ENCODE measurements at regions not wholly inside any gene's neighbourhood (a gene's known extent, or its start where the extent isn't known, plus 50 kb on each side); places are given as distances from the start of the nearest gene placed in this dataset.
A peak's percentile ranks its signal among the peaks of the same experiment; 100 is the strongest.
"Not testable (repeated sequence)": the region's sequence is repeated elsewhere in the genome, so short reads cannot be mapped to it uniquely, and the experiment has no call there.

DNA sequence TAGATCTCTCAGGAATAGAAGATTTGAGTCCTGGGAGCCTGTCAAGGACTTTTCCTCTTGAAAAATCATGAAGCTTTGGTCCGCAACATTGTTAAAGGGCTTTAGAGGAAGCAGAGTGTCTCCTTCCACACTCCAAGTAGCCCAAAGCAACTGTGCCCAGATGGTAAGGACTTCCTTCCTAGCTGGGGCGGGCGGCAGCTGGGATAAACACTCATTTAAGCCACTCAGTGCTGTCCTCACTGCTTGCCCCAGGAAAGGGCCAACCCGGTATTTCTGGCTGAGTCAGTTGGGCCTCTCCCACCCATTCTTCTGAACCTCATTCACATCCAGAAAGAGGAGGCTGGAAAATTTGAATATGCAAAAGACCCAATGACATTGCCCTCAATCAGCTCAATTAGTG, 144.3 kb downstream of the CHIC2 start:
- no peak for DNase-seq

DNA sequence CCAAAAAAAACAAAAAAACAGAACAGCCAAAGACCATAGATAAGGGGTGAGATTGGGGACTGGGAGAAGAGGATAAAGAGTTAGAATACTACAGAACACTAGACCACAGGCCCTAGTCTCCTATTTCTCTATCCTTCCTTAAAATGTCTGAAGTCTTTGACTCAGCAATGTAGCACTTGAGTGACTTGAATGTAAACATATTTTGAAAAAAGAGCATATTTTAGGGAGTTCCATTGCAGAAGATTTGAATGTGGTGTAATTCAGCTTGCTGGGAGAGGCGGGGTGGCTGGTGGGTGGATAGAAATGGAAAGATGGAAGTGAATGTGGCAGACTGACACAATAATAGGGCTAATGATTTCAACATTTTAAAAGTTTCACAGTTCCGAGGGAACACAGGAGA, 144.9 kb downstream of the CHIC2 start:
- DNase-seq, result peak; percentile 14

DNA sequence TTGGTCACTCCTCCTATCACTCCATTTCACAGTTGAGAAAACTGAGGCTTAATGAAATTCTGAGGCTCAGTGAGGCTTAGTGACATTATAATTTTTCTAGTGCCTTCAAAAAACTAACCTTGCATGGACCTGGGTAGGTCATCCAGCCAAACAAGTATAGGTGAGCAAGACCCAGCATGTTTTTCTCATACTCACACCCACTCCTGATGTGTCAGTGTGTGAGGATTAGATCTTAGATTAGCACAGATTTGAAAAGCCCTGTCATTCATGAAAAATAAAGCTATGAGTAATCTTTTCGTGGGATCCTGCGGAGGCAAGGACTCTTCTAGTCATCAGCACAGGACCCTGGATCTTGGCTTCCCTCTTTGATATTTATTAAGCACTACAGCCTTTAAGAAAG, 146.7 kb downstream of the CHIC2 start:
- no peak for DNase-seq

DNA sequence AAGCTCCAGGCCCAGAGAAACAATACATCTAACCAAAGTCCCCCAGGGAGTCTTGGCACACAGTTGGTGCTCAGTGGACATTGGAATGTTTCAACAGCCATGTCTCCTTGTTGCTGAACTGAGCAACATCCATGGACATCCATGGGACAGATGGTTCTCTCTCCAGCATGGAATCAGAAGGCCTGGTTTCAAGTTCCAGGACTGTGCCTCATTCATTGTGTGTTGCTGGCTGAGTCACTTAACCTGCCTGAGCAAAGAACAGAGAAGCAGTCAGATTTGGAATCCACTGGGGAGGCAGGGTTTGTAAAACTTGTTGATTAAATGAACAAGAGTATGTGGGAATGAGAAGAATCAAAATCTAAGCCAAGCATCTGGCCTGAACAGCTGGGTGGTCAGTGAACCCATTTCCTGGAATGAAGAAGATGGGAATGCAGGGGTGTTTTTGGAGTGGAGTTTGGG, 147.9 kb downstream of the CHIC2 start:
- DNase-seq, result no peak

GRCh38 chr4:53914313-53915016, 149.9 kb downstream of the CHIC2 start:
- DNase-seq, result peak; percentile 54

GRCh38 chr4:53913771-53914170, 150.6 kb downstream of the CHIC2 start:
- DNase-seq, result no peak

GRCh38 chr4:53912766-53913497, 151.5 kb downstream of the CHIC2 start:
- DNase-seq, result no peak

GRCh38 chr4:53908661-53909078, 155.7 kb downstream of the CHIC2 start:
- no peak for DNase-seq

GRCh38 chr4:53907772-53908171, 156.6 kb downstream of the CHIC2 start:
- no peak for DNase-seq

GRCh38 chr4:53906606-53907190, 157.7 kb downstream of the CHIC2 start:
- DNase-seq, result no peak

DNA sequence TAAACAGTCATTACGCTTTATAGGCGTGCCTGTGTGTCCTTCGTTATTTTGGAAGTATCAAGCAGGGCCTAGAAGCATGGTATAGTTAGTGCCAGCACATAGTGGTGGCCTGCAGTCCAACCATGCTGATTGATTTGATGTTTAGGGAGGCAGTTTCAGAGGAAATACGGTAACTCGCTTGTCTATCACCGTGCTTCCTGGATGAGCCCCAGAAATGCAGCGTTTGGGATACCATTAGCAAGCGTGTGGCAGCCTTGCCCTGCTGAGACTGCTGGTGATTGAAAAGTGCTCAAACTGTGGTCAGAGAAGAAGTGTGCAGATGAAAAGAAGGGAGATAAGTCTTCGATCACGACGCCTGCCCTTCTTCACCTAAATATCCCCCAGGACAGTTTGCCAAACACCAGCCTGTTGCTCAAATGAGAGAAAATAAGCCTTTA, 158.4 kb downstream of the CHIC2 start:
- no peak for DNase-seq

GRCh38 chr4:53905276-53905940, 159.0 kb downstream of the CHIC2 start:
- no peak for DNase-seq

DNA sequence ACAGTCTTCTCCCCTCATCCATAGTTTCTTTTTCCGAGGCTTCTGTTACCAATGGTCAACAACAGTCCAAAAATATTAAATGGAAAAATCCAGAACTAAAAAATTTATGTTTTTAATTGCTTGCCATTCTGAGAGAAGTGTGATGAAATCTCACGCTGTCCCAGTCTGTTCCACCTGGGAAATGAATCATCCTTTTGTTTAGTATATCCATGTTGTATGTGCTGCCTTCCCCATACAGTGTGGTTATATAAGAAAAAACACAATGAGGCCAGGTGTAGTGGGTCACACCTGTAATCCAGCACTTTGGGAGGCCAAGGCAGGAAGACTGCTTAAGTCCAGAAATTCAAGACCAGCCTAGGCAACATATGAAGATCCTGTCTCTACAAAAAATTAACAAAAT, 161.6 kb downstream of the CHIC2 start:
- DNase-seq, result no peak

DNA sequence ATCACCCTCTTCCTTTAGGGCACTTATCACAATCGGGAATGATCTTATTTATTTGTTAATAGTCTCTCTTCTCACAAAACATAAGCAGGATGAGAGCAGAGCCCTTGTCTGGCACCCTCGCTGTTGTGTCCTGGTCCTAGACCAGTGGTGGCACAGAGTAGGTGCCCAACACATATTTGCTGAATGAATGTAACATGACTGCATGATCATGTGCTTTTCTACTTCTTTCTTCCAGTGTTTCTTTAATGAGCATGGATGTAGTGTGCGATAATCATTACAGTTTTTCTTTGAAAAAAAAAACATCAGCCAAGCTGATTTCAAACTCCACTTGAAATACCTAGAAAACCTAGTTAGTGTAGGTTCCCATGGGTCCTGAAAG, 164.1 kb downstream of the CHIC2 start:
- no peak for DNase-seq

DNA sequence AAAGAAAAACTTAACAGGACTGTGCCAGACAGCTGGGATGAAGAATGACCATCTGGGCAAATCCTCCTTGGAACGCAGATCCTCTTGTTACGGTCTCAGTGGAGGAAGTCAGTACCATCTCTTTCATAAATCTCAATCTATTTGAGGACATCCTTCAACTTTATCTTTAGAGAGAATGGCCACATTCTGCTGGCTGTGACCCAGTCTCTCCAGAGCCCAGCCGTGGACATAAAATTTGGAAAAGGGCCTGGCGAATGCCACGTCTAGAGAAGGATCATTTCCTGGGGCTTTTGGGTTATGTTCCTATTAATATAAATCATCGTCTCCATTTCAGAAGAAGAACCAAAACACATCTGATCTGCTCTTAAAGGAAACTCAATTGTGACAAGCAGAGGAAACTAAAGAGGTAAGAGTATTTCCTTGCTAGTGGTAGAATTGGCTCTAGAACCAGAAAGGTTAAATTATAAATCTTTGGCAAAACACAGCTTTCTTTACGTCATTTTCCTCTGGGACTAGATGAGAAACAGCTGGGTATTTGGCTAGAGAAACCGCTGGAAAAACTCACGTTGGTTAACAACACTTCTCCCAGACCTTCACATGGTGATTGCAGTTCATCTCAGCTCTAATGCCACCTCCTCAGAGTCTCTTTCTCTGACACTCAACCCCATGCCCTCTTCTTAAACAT, 164.7 kb downstream of the CHIC2 start:
- DNase-seq, result no peak

DNA sequence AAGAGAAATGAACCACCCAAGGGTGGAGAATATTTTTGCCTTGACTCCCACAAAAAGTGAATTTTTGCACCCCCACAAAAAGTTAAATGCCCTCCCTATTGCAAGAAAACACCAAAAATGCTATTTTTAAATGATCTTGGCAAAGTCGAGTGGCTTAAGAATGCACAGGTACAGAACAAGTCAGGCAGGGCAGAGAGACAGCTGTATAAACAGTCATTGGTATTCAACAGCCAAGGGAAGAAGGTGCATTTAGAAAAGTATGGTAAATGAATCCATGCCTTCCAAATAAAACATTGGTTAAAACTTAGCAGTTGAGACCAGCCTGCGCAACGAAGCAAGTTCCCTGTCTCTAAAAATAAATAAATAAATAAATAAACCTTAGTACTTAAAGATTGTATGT, 169.3 kb downstream of the CHIC2 start:
- DNase-seq, result no peak

- DNase-seq, result no peak
These were observed 173.9 kb downstream of the CHIC2 start for GRCh38 chr4:53890461-53890860.

- no peak for DNase-seq
These were observed 174.9 kb downstream of the CHIC2 start for GRCh38 chr4:53889326-53890055.

GRCh38 chr4:53886090-53886489, 178.3 kb downstream of the CHIC2 start:
- no peak for DNase-seq

DNA sequence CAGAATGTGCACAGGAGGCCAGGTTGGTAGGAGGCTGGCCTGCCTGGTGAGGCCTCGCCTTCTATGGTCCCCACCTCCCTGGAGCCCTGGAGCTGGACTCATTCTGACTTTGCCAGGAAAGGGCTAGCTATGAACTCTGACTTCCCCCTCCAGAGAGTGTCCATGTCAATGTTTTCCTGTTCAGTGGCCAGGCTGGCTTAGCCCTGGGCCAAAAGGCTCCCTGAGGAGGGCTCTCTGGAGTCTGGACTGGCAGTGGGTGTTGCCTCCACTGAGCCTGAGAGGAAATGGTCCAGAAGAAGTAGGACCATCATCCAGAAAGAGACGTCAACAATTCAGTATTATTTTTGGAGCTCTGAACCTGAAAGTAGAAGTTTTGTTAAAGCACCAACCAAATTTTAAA, 178.7 kb downstream of the CHIC2 start:
- no peak for DNase-seq

DNA sequence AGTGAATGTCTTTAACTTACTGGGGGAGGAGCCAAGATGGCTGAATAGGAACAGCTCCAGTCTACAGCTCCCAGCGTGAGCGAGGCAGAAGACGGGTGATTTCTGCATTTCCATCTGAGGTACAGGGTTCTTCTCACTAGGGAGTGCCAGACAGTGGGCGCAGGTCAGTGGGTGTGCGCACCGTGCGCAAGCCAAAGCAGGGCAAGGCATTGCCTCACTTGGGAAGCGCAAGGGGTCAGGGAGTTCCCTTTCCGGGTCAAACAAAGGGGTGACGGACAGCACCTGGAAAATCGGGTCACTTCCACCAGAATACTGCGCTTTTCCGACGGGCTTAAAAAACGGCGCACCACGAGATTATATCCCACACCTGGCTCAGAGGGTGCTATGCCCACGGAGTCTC, 187.3 kb downstream of the CHIC2 start:
- not testable (repeated sequence) for DNase-seq

DNA sequence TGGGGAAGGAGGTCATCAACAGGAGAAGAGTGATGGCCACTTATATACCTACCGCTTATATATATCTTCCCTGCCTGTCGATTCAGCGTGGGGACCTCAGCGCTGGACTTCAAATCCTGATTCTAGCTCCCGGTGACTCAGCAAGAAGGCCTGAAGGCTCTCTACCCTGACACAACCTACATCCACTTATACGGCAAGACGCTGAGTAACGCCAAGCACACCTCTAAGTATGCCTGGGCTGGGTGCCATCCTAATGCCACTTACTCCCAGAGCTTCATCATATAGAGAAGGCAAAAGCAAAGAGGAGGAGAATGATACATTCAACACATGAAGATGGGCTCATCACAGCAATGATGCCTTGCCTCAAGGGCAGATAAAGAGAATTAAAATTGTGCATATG, 198.3 kb downstream of the CHIC2 start:
- no peak for DNase-seq
